H9 (cell line): ENCODE measurements at regions not wholly inside any gene's neighbourhood (a gene's known extent, or its start where the extent isn't known, plus 50 kb on each side); places are given as distances from the start of the nearest gene placed in this dataset.

ENCODE experiments used
- DNase-seq: peaks from one replicate; pipeline ENCODE4 v3.0.0-alpha.2; 2017
- H2AFZ ChIP-seq: one replicate; pipeline ENCODE4 v1.6.1; 2013; ENCODE audit warnings: mild to moderate bottlenecking, low read length, control low read depth, moderate library complexity
- H2AK5ac ChIP-seq: 2 replicates; pipeline ENCODE4 v1.6.1; 2013; ENCODE audit warnings: low read length, control low read depth, mixed read lengths; ENCODE audit not compliant: insufficient read length
- H2BK120ac ChIP-seq: one replicate; pipeline ENCODE4 v1.6.1; 2013; ENCODE audit warnings: low read depth, mild to moderate bottlenecking, low read length, control low read depth, inconsistent platforms; ENCODE audit not compliant: poor library complexity, severe bottlenecking
- H2BK12ac ChIP-seq: 2 replicates; pipeline ENCODE4 v1.6.1; 2013; ENCODE audit warnings: low read length, control low read depth, mixed read lengths, low read depth; ENCODE audit not compliant: insufficient read length
- H2BK15ac ChIP-seq: 2 replicates; pipeline ENCODE4 v1.6.1; 2013; ENCODE audit warnings: low read depth, low read length, control low read depth
- H2BK20ac ChIP-seq: one replicate; pipeline ENCODE4 v1.6.1; 2013; ENCODE audit warnings: low read depth, mild to moderate bottlenecking, low read length, control low read depth, inconsistent platforms; ENCODE audit not compliant: poor library complexity, severe bottlenecking
- H2BK5ac ChIP-seq: 2 replicates; pipeline ENCODE4 v1.6.1; 2013; ENCODE audit warnings: low read length, control low read depth, mixed read lengths; ENCODE audit not compliant: insufficient read length
- H3K14ac ChIP-seq: 2 replicates; pipeline ENCODE4 v1.6.1; 2013; ENCODE audit warnings: low read length, control low read depth; ENCODE audit not compliant: insufficient read depth
- H3K18ac ChIP-seq: 2 replicates; pipeline ENCODE4 v1.6.1; 2013; ENCODE audit warnings: low read depth, mild to moderate bottlenecking, mixed read lengths, low read length, control low read depth; ENCODE audit not compliant: insufficient read length
- H3K23ac ChIP-seq: 2 replicates; pipeline ENCODE4 v1.6.1; 2013; ENCODE audit warnings: low read length, control low read depth, mixed read lengths, low read depth; ENCODE audit not compliant: insufficient read length
- H3K23me2 ChIP-seq: 2 replicates; pipeline ENCODE4 v1.6.1; 2013; ENCODE audit warnings: low read depth, mild to moderate bottlenecking, mixed read lengths, low read length, control low read depth; ENCODE audit not compliant: insufficient read length, poor library complexity, severe bottlenecking
- H3K27ac ChIP-seq: 2 replicates; pipeline ENCODE4 v1.5.1; 2013; ENCODE audit warnings: low read length, control low read depth, mixed read lengths, low read depth; ENCODE audit not compliant: insufficient read length
- H3K27me3 ChIP-seq: 2 replicates; pipeline ENCODE4 v1.6.1; 2013; ENCODE audit warnings: low read length, control low read depth, inconsistent platforms; ENCODE audit not compliant: insufficient read depth
- H3K4ac ChIP-seq: 2 replicates; pipeline ENCODE4 v1.6.1; 2013; ENCODE audit warnings: low read depth, mild to moderate bottlenecking, control low read depth, inconsistent platforms, low read length, moderate library complexity
- H3K4me1 ChIP-seq: 2 replicates; pipeline ENCODE4 v1.6.1; 2013; ENCODE audit warnings: low read length, control low read depth, inconsistent platforms; ENCODE audit not compliant: insufficient read depth
- H3K4me2 ChIP-seq: 2 replicates; pipeline ENCODE4 v1.6.1; 2013; ENCODE audit warnings: low read length, control low read depth, mixed read lengths; ENCODE audit not compliant: insufficient read length, insufficient read depth
- H3K56ac ChIP-seq: 2 replicates; pipeline ENCODE4 v1.6.1; 2013; ENCODE audit warnings: low read depth, mild to moderate bottlenecking, mixed read lengths, low read length, control low read depth; ENCODE audit not compliant: insufficient read length
- H3K79me1 ChIP-seq: 2 replicates; pipeline ENCODE4 v1.6.1; 2013; ENCODE audit warnings: low read depth, mild to moderate bottlenecking, moderate library complexity, low read length, control low read depth, inconsistent platforms; ENCODE audit not compliant: insufficient read depth, poor library complexity, severe bottlenecking
- H3K79me2 ChIP-seq: 2 replicates; pipeline ENCODE4 v1.6.1; 2013; ENCODE audit warnings: low read length, control low read depth, inconsistent platforms; ENCODE audit not compliant: insufficient read depth
- H3K9ac ChIP-seq: 2 replicates; pipeline ENCODE4 v1.6.1; 2013; ENCODE audit warnings: low read length, control low read depth, mixed read lengths; ENCODE audit not compliant: insufficient read length; ENCODE audit errors: extremely low read depth
- H3K9me3 ChIP-seq: one replicate; pipeline ENCODE4 v1.6.1; 2013; ENCODE audit warnings: low read depth, low read length, inconsistent platforms; ENCODE audit not compliant: control insufficient read depth
- H3T11ph ChIP-seq: one replicate; pipeline ENCODE4 v1.6.1; 2013; ENCODE audit warnings: mild to moderate bottlenecking, low read length, control low read depth, inconsistent platforms
- H4K20me1 ChIP-seq: one replicate; pipeline ENCODE4 v1.6.1; 2013; ENCODE audit not compliant: control insufficient read depth, insufficient read length, insufficient read depth
- H4K5ac ChIP-seq: 2 replicates; pipeline ENCODE4 v1.6.1; 2013; ENCODE audit warnings: low read depth, mild to moderate bottlenecking, mixed read lengths, low read length, control low read depth; ENCODE audit not compliant: insufficient read length
- H4K8ac ChIP-seq: replicated peaks from 2 replicates; pipeline ENCODE4 v1.6.1; 2013; ENCODE audit warnings: low read length, control low read depth, mixed read lengths, low read depth; ENCODE audit not compliant: insufficient read length
- H4K91ac ChIP-seq: 2 replicates; pipeline ENCODE4 v1.6.1; 2013; ENCODE audit warnings: low read depth, mild to moderate bottlenecking, moderate library complexity, mixed read lengths, low read length, control low read depth; ENCODE audit not compliant: insufficient read length
- H3K27ac Mint-ChIP-seq, 3 experiments: 2 replicates in 2 of 3; 3 replicates in 1 of 3; pipeline ENCODE4 v1.8.0; 2020 to 2021; ENCODE audit warnings: mixed read lengths in 3 of 3, mild to moderate bottlenecking in 1 of 3, moderate library complexity in 1 of 3
- H3K27me3 Mint-ChIP-seq: 2 replicates; pipeline ENCODE4 v1.8.0; 2021; ENCODE audit warnings: low read depth, mild to moderate bottlenecking, moderate library complexity, mixed read lengths
- H3K36me3 Mint-ChIP-seq, 3 experiments: 2 replicates in 2 of 3; 3 replicates in 1 of 3; pipeline ENCODE4 v1.8.0; 2020 to 2021; ENCODE audit warnings: low read depth in 3 of 3, mixed read lengths in 3 of 3; ENCODE audit not compliant: insufficient read depth in 1 of 3
- H3K4me1 Mint-ChIP-seq, 2 experiments: 2 replicates each; pipeline ENCODE4 v1.8.0; 2020; ENCODE audit warnings: mixed read lengths in 2 of 2
- H3K4me3 Mint-ChIP-seq, 2 experiments: 2 replicates in 1 of 2; 3 replicates in 1 of 2; pipeline ENCODE4 v1.8.0; 2020 to 2021; ENCODE audit warnings: mild to moderate bottlenecking in 2 of 2, mixed read lengths in 2 of 2, moderate library complexity in 1 of 2
- H3K9me3 Mint-ChIP-seq, 2 experiments: 2 replicates in 1 of 2; 3 replicates in 1 of 2; pipeline ENCODE4 v1.8.0; 2020; ENCODE audit warnings: mild to moderate bottlenecking in 2 of 2, mixed read lengths in 2 of 2, moderate library complexity in 1 of 2
- CTCF ChIP-seq: fragments of 200-600 bp; sonication (generic); conservative IDR thresholded peaks from 3 replicates; pipeline ENCODE4 v1.8.0; 2021; ENCODE audit warnings: antibody characterized with exemption, mild to moderate bottlenecking
- WGBS: extraction: QIAGEN DNeasy Blood & Tissue Kit; methylation state at CpG from one replicate; pipeline ENCODE4 v1.1.7; 2013; ENCODE audit warnings: missing lambda C conversion rate, low lambda C conversion rate, mixed read lengths; ENCODE audit not compliant: insufficient read length; ENCODE audit errors: extremely low coverage; 5-methylcytosine and 5-hydroxymethylcytosine counted together

- Histone ChIP-seq H2AK5ac (no peak overlapping the region), H3K23ac (no peak overlapping the region), H3K79me1 (no peaks in the 10 kb centered on the region), H3K18ac (no peak overlapping the region), H3K4me2 (no peak overlapping the region), H4K8ac (no peak overlapping the region), H3K56ac (no peak overlapping the region), H3K79me2 (no peaks in the 10 kb centered on the region), H2BK20ac (no peak overlapping the region), H3K4ac (no peak overlapping the region), H4K20me1 (no peaks in the 10 kb centered on the region), H3K27me3 (no peaks in the 10 kb centered on the region), H2BK120ac (no peak overlapping the region), H3T11ph (no peak overlapping the region), H3K9ac (no peak overlapping the region), H2BK5ac (no peak overlapping the region), H3K4me1 (peaks cover 19% of the 10 kb centered on the region; the same call in 1 of the 2 replicates), H2BK12ac (no peak overlapping the region), H3K14ac (no peak overlapping the region), H2BK15ac (no peak overlapping the region), H3K9me3 (no peaks in the 10 kb centered on the region), H4K5ac (no peak overlapping the region), H3K23me2 (no peaks in the 10 kb centered on the region), H3K27ac (no peak overlapping the region), H4K91ac (no peak overlapping the region), H2AFZ (no peak overlapping the region)
- Mint-ChIP-seq H3K27ac (no peak overlapping the region), H3K9me3 (no peaks in the 10 kb centered on the region), H3K4me1 (peaks cover 59 to 65% of the 10 kb centered on the region in 2 experiments), H3K36me3 (peaks cover 2 to 3% (median 2%) of the 10 kb centered on the region in 3 experiments; a peak in 3 of 7 replicates), H3K4me3 (no peak overlapping the region), H3K27me3 (no peaks in the 10 kb centered on the region)
- TF ChIP-seq CTCF = no peak
- WGBS = no CpG with 5 or more reads among the region's 1 CpG
- DNase-seq = no peak
Observed at GRCh38 chr16:6281994-6282393, 1050.7 kb upstream of the RBFOX1 start.
